GM12878 (cell line): ENCODE measurements at regions not wholly inside any gene's neighbourhood (a gene's known extent, or its start where the extent isn't known, plus 50 kb on each side); places are given as distances from the start of the nearest gene placed in this dataset.

Source experiments
- POLR2A ChIP-seq: IDR thresholded peaks from 2 replicates; pipeline ENCODE4 v1.6.1; 2011; ENCODE audit warnings: low read depth, mild to moderate bottlenecking, low read length
- RAD21 ChIP-seq: IDR thresholded peaks from 2 replicates; pipeline ENCODE4 v1.6.1; 2011; ENCODE audit warnings: mild to moderate bottlenecking, low read depth, low read length, moderate library complexity; ENCODE audit not compliant: insufficient read depth
- WRNIP1 ChIP-seq: IDR thresholded peaks from 2 replicates; pipeline ENCODE4 v1.6.1; 2011; ENCODE audit warnings: low read depth, low read length, improper control_type of control experiment, borderline replicate concordance

GRCh38 chr13:70523622-70524021 lies 415.4 kb upstream of the KLHL1 start:
- no peak for TF ChIP-seq WRNIP1
- no peak for TF ChIP-seq POLR2A
- TF ChIP-seq RAD21: no peak
